AG09319 (cell line): ENCODE measurements at regions not wholly inside any gene's neighbourhood (a gene's known extent, or its start where the extent isn't known, plus 50 kb on each side); places are given as distances from the start of the nearest gene placed in this dataset.

ENCODE experiments used
- DNase-seq: peaks from one replicate; pipeline ENCODE4 v3.0.0-alpha.2; 2010; ENCODE audit warnings: low read depth; ENCODE audit errors: extremely low read depth
- TF ChIP-seq, protein P1 (sequence below): IDR thresholded peaks from 2 replicates; pipeline ENCODE4 v1.5.1; 2011; ENCODE audit warnings: low read depth, mild to moderate bottlenecking, inconsistent platforms, low read length, moderate library complexity

DNA sequence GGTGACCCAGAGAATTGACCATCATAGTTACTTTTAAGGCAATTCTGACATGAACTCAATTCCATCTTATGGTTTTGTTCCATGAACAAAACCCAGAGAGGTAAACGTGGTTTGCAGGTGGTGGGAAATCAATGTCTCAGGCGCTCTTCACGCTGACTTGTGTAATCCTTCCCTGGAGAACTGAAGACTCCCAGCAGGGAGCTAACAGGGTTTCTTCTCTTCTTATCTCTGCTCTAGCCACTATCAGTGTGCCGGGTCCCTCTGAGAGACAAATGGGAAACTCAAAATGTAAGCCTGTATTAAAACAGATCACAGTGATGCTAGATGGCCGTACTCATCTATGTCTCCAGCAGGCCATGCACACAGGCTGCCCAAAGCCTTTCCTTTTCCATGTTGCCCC, 57.6 kb upstream of the ARGLU1 start:
- no peak for DNase-seq
- TF ChIP-seq, protein P1, sequence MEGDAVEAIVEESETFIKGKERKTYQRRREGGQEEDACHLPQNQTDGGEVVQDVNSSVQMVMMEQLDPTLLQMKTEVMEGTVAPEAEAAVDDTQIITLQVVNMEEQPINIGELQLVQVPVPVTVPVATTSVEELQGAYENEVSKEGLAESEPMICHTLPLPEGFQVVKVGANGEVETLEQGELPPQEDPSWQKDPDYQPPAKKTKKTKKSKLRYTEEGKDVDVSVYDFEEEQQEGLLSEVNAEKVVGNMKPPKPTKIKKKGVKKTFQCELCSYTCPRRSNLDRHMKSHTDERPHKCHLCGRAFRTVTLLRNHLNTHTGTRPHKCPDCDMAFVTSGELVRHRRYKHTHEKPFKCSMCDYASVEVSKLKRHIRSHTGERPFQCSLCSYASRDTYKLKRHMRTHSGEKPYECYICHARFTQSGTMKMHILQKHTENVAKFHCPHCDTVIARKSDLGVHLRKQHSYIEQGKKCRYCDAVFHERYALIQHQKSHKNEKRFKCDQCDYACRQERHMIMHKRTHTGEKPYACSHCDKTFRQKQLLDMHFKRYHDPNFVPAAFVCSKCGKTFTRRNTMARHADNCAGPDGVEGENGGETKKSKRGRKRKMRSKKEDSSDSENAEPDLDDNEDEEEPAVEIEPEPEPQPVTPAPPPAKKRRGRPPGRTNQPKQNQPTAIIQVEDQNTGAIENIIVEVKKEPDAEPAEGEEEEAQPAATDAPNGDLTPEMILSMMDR: no peak

- TF ChIP-seq, protein P1: no peak
- no peak for DNase-seq
These were observed 56.0 kb upstream of the ARGLU1 start for GRCh38 chr13:106623799-106624460.

GRCh38 chr13:106621833-106622232, 53.9 kb upstream of the ARGLU1 start:
- TF ChIP-seq, protein P1: no peak
- DNase-seq: no peak

GRCh38 chr13:106619688-106620555, 52.0 kb upstream of the ARGLU1 start:
- TF ChIP-seq, protein P1: peak; percentile 85
- peak; percentile 3 for DNase-seq
